ENCODE measurements at regions not wholly inside any gene's neighbourhood (a gene's known extent, or its start where the extent isn't known, plus 50 kb on each side); places are given as distances from the start of the nearest gene placed in this dataset.

GRCh38 chr12:19596434-19597166, 157.3 kb downstream of the AEBP2 start:
- no peaks in the 10 kb centered on the region for H3K9me3 ChIP-seq (ENCODE audit: control insufficient read depth, insufficient read depth, low read depth, low read length)
- no peak overlapping the region for H3K27ac ChIP-seq (ENCODE audit: insufficient read depth, low read length)
- H3K4me3 ChIP-seq (replicated peaks in 1 of 4; ENCODE audit: control extremely low read depth in 1 of 4, insufficient read depth in 1 of 4, low read depth in 3 of 4, low read length in 4 of 4) = no peak overlapping the region
- no peak for DNase-seq (ENCODE audit: low read depth in 2 of 2)
- H3K4me2 ChIP-seq (ENCODE audit: extremely low read depth, insufficient read depth, low read length) = no peak overlapping the region
- H3K27me3 ChIP-seq (ENCODE audit: control insufficient read depth, insufficient read depth, low read length) = no peaks in the 10 kb centered on the region
- no peaks in the 10 kb centered on the region for H4K20me1 ChIP-seq (ENCODE audit: control insufficient read depth, extremely low read depth, insufficient read depth, low read length)
- no peak overlapping the region for H3K9ac ChIP-seq (ENCODE audit: insufficient read depth, low read length)
- no peak overlapping the region for H2AFZ ChIP-seq (ENCODE audit: low read length)
- no peaks in the 10 kb centered on the region for H3K36me3 ChIP-seq (ENCODE audit: control insufficient read depth, insufficient read depth, low read length)
- no peaks in the 10 kb centered on the region for H3K79me2 ChIP-seq (ENCODE audit: control insufficient read depth, insufficient read depth, low read length)
- no peaks in the 10 kb centered on the region for H3K4me1 ChIP-seq (ENCODE audit: control insufficient read depth, extremely low read depth, insufficient read depth, low read length)
- no peak for TF ChIP-seq EZH2 (IDR thresholded peaks at IDR 0.05; ENCODE audit: low read length, missing control alignments)
- no peak for TF ChIP-seq CTCF (conservative IDR thresholded peaks at IDR 0.05 in 1 of 2, IDR thresholded peaks at IDR 0.05 in 1 of 2; ENCODE audit: low read depth in 1 of 2, low read length in 2 of 2)

GRCh38 chr12:19597167-19598026, 158.1 kb downstream of the AEBP2 start:
- Histone ChIP-seq H3K9ac (ENCODE audit: insufficient read depth, low read length) (no peak overlapping the region), H3K36me3 (ENCODE audit: control insufficient read depth, insufficient read depth, low read length) (no peaks in the 10 kb centered on the region), H3K4me2 (ENCODE audit: extremely low read depth, insufficient read depth, low read length) (no peak overlapping the region), H3K4me3 (replicated peaks in 1 of 4; ENCODE audit: control extremely low read depth in 1 of 4, insufficient read depth in 1 of 4, low read depth in 3 of 4, low read length in 4 of 4) (no peak overlapping the region), H3K27ac (ENCODE audit: insufficient read depth, low read length) (no peak overlapping the region), H2AFZ (ENCODE audit: low read length) (no peak overlapping the region), H3K79me2 (ENCODE audit: control insufficient read depth, insufficient read depth, low read length) (no peaks in the 10 kb centered on the region), H3K27me3 (ENCODE audit: control insufficient read depth, insufficient read depth, low read length) (no peaks in the 10 kb centered on the region), H3K9me3 (ENCODE audit: control insufficient read depth, insufficient read depth, low read depth, low read length) (no peaks in the 10 kb centered on the region), H3K4me1 (ENCODE audit: control insufficient read depth, extremely low read depth, insufficient read depth, low read length) (no peaks in the 10 kb centered on the region), H4K20me1 (ENCODE audit: control insufficient read depth, extremely low read depth, insufficient read depth, low read length) (no peaks in the 10 kb centered on the region)
- TF ChIP-seq EZH2 (IDR thresholded peaks at IDR 0.05; ENCODE audit: low read length, missing control alignments) = no peak
- no peak for TF ChIP-seq CTCF (conservative IDR thresholded peaks at IDR 0.05 in 1 of 2, IDR thresholded peaks at IDR 0.05 in 1 of 2; ENCODE audit: low read depth in 1 of 2, low read length in 2 of 2)
- DNase-seq (ENCODE audit: low read depth in 2 of 2) = no peak

GRCh38 chr12:19605720-19606119, 166.4 kb downstream of the AEBP2 start:
- Histone ChIP-seq H3K79me2 (ENCODE audit: control insufficient read depth, insufficient read depth, low read length) (no peaks in the 10 kb centered on the region), H3K4me2 (ENCODE audit: extremely low read depth, insufficient read depth, low read length) (no peak overlapping the region), H2AFZ (ENCODE audit: low read length) (no peak overlapping the region), H3K36me3 (ENCODE audit: control insufficient read depth, insufficient read depth, low read length) (no peaks in the 10 kb centered on the region), H3K4me1 (ENCODE audit: control insufficient read depth, extremely low read depth, insufficient read depth, low read length) (no peaks in the 10 kb centered on the region), H3K9ac (ENCODE audit: insufficient read depth, low read length) (no peak overlapping the region), H3K27me3 (ENCODE audit: control insufficient read depth, insufficient read depth, low read length) (no peaks in the 10 kb centered on the region), H3K9me3 (ENCODE audit: control insufficient read depth, insufficient read depth, low read depth, low read length) (no peaks in the 10 kb centered on the region), H3K27ac (ENCODE audit: insufficient read depth, low read length) (no peak overlapping the region), H4K20me1 (ENCODE audit: control insufficient read depth, extremely low read depth, insufficient read depth, low read length) (no peaks in the 10 kb centered on the region), H3K4me3 (replicated peaks in 1 of 4; ENCODE audit: control extremely low read depth in 1 of 4, insufficient read depth in 1 of 4, low read depth in 3 of 4, low read length in 4 of 4) (no peak overlapping the region)
- TF ChIP-seq EZH2 (IDR thresholded peaks at IDR 0.05; ENCODE audit: low read length, missing control alignments) (no peak), CTCF (conservative IDR thresholded peaks at IDR 0.05 in 1 of 2, IDR thresholded peaks at IDR 0.05 in 1 of 2; ENCODE audit: low read depth in 1 of 2, low read length in 2 of 2) (no peak)
- no peak for DNase-seq (ENCODE audit: low read depth in 2 of 2)

Data from fibroblast of lung (primary cell).